ENCODE measurements at regions not wholly inside any gene's neighbourhood (a gene's known extent, or its start where the extent isn't known, plus 50 kb on each side); places are given as distances from the start of the nearest gene placed in this dataset.

GRCh38 chr12:89933911-89934310 lies 225.3 kb upstream of the ATP2B1 start:
- 71 to 76% methylated on average over 1 of the region's 1 CpG for WGBS, 2 donors
- no peak for DNase-seq
- Histone ChIP-seq H3K36me3 (no peaks in the 10 kb centered on the region), H3K27ac (no peak overlapping the region), H3K27me3 (no peaks in the 10 kb centered on the region), H3K4me3 (no peak overlapping the region), H3K4me1 (no peaks in the 10 kb centered on the region), H3K9me3 (no peaks in the 10 kb centered on the region)
- TF ChIP-seq CTCF (IDR thresholded peaks at IDR 0.05) = no peak
- intact Hi-C loops (cut with DNase I) = no loop called here

- H3K4me3 ChIP-seq = no peak overlapping the region
- no peak for DNase-seq
- no peaks in the 10 kb centered on the region for H3K9me3 ChIP-seq
- no peak overlapping the region for H3K27ac ChIP-seq
- intact Hi-C loops (cut with DNase I) = no loop called here
- H3K27me3 ChIP-seq = no peaks in the 10 kb centered on the region
- no peaks in the 10 kb centered on the region for H3K4me1 ChIP-seq
- no peak for TF ChIP-seq POLR2A (IDR thresholded peaks at IDR 0.05)
- H3K36me3 ChIP-seq = no peaks in the 10 kb centered on the region
- WGBS, 2 donors = 54 to 71% methylated on average over 4 of the region's 4 CpGs
Observed at GRCh38 chr12:89932954-89933353, 224.3 kb upstream of the ATP2B1 start.

GRCh38 chr12:89928467-89928866 lies 219.8 kb upstream of the ATP2B1 start:
- WGBS, 2 donors = 80 to 88% methylated on average over 1 of the region's 1 CpG
- no peaks in the 10 kb centered on the region for H3K27me3 ChIP-seq
- TF ChIP-seq CTCF (IDR thresholded peaks at IDR 0.05) = no peak
- TF ChIP-seq POLR2A (IDR thresholded peaks at IDR 0.05) = no peak
- no peak for DNase-seq
- H3K36me3 ChIP-seq = no peaks in the 10 kb centered on the region
- no peak overlapping the region for H3K4me3 ChIP-seq
- H3K27ac ChIP-seq = no peak overlapping the region
- H3K9me3 ChIP-seq = no peaks in the 10 kb centered on the region
- no peaks in the 10 kb centered on the region for H3K4me1 ChIP-seq
- intact Hi-C loops (cut with DNase I) = no loop called here

GRCh38 chr12:89927226-89927698 lies 218.6 kb upstream of the ATP2B1 start:
- TF ChIP-seq POLR2A (IDR thresholded peaks at IDR 0.05) = peak in 1 of 4 donors; percentile 18
- no peak for TF ChIP-seq CTCF (IDR thresholded peaks at IDR 0.05)
- intact Hi-C loops (cut with DNase I) = no loop called here
- no peak overlapping the region for H3K27ac ChIP-seq

GRCh38 chr12:89924191-89924590 lies 215.6 kb upstream of the ATP2B1 start:
- 74 to 80% methylated on average over 2 of the region's 2 CpGs for whole genome bisulfite sequencing, 2 donors
- Histone ChIP-seq H3K27ac (no peak overlapping the region), H3K4me1 (no peaks in the 10 kb centered on the region), H3K4me3 (no peak overlapping the region), H3K9me3 (no peaks in the 10 kb centered on the region), H3K27me3 (no peaks in the 10 kb centered on the region), H3K36me3 (no peaks in the 10 kb centered on the region)
- TF ChIP-seq CTCF (IDR thresholded peaks at IDR 0.05) = no peak
- no peak for TF ChIP-seq POLR2A (IDR thresholded peaks at IDR 0.05)
- intact Hi-C loops (cut with DNase I) = no loop called here
- no peak for DNase-seq

More at GRCh38 chr12:89927226-89927698, 218.6 kb upstream of the ATP2B1 start:
- Histone ChIP-seq H3K27me3 (no peaks in the 10 kb centered on the region), H3K36me3 (no peaks in the 10 kb centered on the region), H3K4me1 (no peaks in the 10 kb centered on the region), H3K9me3 (no peaks in the 10 kb centered on the region), H3K4me3 (no peak overlapping the region)
- WGBS, 2 donors = 74 to 77% methylated on average over 2 of the region's 2 CpGs
- DNase-seq = no peak

- intact Hi-C loops (cut with DNase I) = no loop called here
- no peaks in the 10 kb centered on the region for H3K4me1 ChIP-seq
- DNase-seq = no peak
- TF ChIP-seq POLR2A (IDR thresholded peaks at IDR 0.05) = no peak
- H3K4me3 ChIP-seq = no peak overlapping the region
- H3K9me3 ChIP-seq = no peaks in the 10 kb centered on the region
- no peaks in the 10 kb centered on the region for H3K27me3 ChIP-seq
- no peaks in the 10 kb centered on the region for H3K36me3 ChIP-seq
- no peak overlapping the region for H3K27ac ChIP-seq
Observed at GRCh38 chr12:89923091-89923490, 214.5 kb upstream of the ATP2B1 start.
